ENCODE measurements at regions not wholly inside any gene's neighbourhood (a gene's known extent, or its start where the extent isn't known, plus 50 kb on each side); places are given as distances from the start of the nearest gene placed in this dataset.

GRCh38 chr12:132439333-132439904, 50.5 kb upstream of the FBRSL1 start:
- DNase-seq (ENCODE audit: low read depth, low spot score) = no peak

- DNase-seq (ENCODE audit: low read depth, low spot score) = no peak
Measured at GRCh38 chr12:132438726-132439125, 51.2 kb upstream of the FBRSL1 start.

- DNase-seq (ENCODE audit: low read depth, low spot score) = no peak
Measured at GRCh38 chr12:132437943-132438700, 51.8 kb upstream of the FBRSL1 start.

- DNase-seq (ENCODE audit: low read depth, low spot score) = peak; percentile 77
Measured at GRCh38 chr12:132437252-132437932, 52.6 kb upstream of the FBRSL1 start.

- no peak for DNase-seq (ENCODE audit: low read depth, low spot score)
Measured at GRCh38 chr12:132436791-132437251, 53.1 kb upstream of the FBRSL1 start.

- no peak for DNase-seq (ENCODE audit: low read depth, low spot score)
Measured at GRCh38 chr12:132435486-132436187, 54.3 kb upstream of the FBRSL1 start.

GRCh38 chr12:132433641-132434395, 56.1 kb upstream of the FBRSL1 start:
- DNase-seq (ENCODE audit: low read depth, low spot score) = no peak

- DNase-seq (ENCODE audit: low read depth, low spot score) = no peak
Measured at GRCh38 chr12:132432721-132433577, 57.0 kb upstream of the FBRSL1 start.

- DNase-seq (ENCODE audit: low read depth, low spot score) = no peak
Measured at GRCh38 chr12:132432126-132432705, 57.7 kb upstream of the FBRSL1 start.

- DNase-seq (ENCODE audit: low read depth, low spot score) = no peak
Measured at GRCh38 chr12:132430838-132431774, 58.8 kb upstream of the FBRSL1 start.

GRCh38 chr12:132429946-132430643, 59.9 kb upstream of the FBRSL1 start:
- DNase-seq (ENCODE audit: low read depth, low spot score) = no peak

- DNase-seq (ENCODE audit: low read depth, low spot score) = no peak
Measured at GRCh38 chr12:132429602-132429945, 60.4 kb upstream of the FBRSL1 start.

GRCh38 chr12:132428936-132429601, 60.9 kb upstream of the FBRSL1 start:
- no peak for DNase-seq (ENCODE audit: low read depth, low spot score)

GRCh38 chr12:132427999-132428935, 61.7 kb upstream of the FBRSL1 start:
- no peak for DNase-seq (ENCODE audit: low read depth, low spot score)

- no peak for DNase-seq (ENCODE audit: low read depth, low spot score)
Measured at GRCh38 chr12:132427174-132427768, 62.7 kb upstream of the FBRSL1 start.
